ENCODE measurements at regions not wholly inside any gene's neighbourhood (a gene's known extent, or its start where the extent isn't known, plus 50 kb on each side); places are given as distances from the start of the nearest gene placed in this dataset.
"Not testable (repeated sequence)": the region's sequence is repeated elsewhere in the genome, so short reads cannot be mapped to it uniquely, and the experiment has no call there.

DNA sequence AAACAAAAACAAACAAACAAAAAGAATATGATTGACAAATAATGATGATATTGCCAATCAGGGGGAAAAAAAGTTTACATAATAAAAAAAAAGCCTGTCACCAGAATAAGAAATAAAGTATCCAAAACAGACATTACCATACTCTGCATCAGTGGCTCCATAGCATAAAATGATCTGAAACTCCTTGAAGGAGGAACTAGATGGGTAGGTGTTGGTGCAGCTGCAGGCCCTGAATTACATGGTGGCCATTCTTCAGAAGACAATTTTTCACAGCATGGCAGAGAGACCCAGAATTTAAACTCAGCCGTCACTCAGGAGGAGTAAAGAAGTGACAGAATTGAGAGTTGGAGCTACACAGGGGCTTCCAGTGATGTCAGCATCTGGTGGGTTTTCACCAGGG lies 60.2 kb downstream of the GLUL start:
- in situ Hi-C loops (cut with HindIII; ENCODE audit: low pct_unique_long_range_greater_than_20kb, low sequenced_read_pairs), result no loop called here
- no peak for DNase-seq (ENCODE audit: low read depth)

DNA sequence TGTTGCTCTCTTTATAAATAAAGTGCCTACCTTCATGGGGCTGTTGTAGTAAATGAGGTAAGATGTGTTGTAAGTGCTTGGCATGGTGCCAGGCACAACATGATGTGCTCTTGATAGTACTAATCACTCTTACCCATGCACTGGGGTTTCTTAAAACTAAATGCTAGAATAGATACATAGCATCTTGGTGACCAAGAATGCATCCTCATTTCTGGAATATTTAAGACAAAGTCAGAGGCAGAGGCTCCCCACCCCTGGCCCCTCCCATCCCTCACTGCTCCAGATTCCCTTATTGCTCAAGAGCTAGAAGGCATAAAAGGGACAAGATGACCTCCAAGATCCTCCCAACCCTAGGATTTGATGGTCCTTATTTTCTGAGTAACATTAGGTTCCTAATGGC lies 61.3 kb downstream of the GLUL start:
- DNase-seq (ENCODE audit: low read depth), result no peak
- in situ Hi-C loops (cut with HindIII; ENCODE audit: low pct_unique_long_range_greater_than_20kb, low sequenced_read_pairs), result no loop called here

DNA sequence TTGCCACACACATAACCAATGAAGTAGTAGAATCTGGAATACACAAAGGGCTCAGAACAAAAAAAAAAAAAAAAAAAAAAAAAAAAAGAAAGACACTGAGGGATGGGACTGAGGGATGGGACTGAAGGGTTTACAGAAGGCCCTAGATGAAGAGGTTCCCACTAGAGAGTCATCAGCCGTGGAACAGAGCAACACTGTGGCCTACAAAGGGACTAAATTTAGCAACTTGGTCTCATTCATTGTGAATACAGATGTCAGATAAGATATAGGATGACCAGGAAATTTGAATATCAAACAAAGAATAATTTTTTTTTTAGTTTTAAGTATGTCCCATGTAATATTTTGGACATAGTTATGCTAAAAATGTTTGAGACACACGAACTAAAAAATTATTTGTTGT lies 62.1 kb downstream of the GLUL start:
- in situ Hi-C loops (cut with HindIII; ENCODE audit: low pct_unique_long_range_greater_than_20kb, low sequenced_read_pairs), result no loop called here

DNA sequence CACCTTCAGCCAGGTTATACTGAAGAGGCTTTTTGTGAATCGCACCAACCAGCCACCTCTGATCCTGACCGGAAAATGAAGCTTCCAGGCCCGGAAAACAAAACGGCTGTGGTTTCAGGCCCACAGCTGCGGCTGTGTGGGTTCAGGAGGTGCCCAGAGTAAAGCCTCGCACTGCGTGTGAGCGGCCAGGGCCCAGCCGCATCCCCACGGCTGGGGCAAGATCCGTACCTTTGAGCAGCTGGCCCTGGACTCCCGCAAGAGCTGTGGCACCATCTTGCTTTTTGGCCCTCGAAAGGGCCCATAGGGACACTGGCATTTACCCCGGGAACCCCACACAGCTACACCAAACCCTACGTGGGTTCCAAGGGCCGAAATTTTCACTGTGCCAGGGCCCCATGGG lies 63.0 kb downstream of the GLUL start:
- DNase-seq (ENCODE audit: low read depth), result no peak
- in situ Hi-C loops (cut with HindIII; ENCODE audit: low pct_unique_long_range_greater_than_20kb, low sequenced_read_pairs), result no loop called here

More for the DNA sequence above, 62.1 kb downstream of the GLUL start:
- no peak for DNase-seq (ENCODE audit: low read depth)

DNA sequence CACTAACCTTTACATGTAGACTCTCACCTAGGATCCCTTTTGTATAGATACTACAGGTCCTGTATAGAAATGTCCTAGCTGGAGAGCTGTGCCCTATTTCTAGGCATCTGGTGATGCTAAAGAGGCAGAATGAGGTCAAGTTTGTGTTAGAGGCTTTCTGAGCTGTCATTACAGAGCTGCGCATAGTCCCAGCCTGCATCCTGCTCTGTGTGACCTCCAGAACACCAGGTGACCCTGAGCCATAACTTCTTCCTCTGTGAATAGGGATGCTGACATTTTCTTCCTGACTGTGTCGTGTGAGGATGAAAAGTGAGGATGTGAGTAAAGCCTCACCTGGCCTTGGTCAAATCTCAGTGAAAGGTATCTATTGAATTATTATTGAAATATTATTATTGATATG lies 66.3 kb downstream of the GLUL start:
- in situ Hi-C loops (cut with HindIII; ENCODE audit: low pct_unique_long_range_greater_than_20kb, low sequenced_read_pairs), result no loop called here
- no peak for DNase-seq (ENCODE audit: low read depth)

DNA sequence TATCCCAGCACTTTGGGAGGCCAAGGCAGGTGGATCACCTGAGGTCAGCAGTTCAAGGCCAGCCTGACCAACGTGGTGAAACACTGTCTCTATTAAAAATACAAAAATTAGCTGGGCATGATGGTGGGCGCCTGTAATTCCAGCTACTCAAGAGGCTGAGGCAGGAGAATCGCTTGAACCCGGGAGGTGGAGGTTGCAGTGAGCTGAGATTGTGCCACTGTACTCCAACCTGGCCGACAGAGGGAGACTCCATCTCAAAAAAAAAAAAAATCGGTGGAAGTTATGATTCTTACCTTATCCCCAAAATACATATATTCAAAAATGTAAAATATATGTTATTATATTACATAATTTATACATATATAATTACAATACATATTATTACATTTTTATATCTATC lies 70.1 kb downstream of the GLUL start:
- in situ Hi-C loops (cut with HindIII; ENCODE audit: low pct_unique_long_range_greater_than_20kb, low sequenced_read_pairs), result not testable (repeated sequence)

DNA sequence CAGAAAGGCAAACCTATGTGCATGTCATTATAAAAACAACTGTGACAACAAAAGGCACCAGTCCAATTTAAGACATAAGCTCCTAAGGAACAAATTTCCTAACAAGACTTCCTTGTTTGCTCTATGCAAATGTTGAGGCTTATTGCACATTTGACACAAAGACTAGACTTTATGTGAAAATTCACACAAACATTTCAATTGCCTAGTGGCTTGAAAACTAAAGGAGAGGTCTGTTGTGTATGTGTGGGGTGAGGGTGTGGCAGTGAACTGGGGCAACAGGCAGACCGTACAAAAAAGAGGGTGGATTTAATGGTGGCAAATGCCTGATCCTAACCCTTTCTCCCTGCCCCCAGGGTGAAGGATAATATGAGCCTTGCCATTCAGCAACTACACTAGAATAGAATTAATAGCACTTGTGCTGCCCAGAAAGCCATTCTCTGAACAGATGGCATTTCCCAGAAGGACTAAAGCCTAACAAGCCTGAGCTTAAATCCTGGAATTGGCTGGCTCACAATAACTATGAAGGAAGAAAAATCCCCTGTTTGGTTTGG lies 73.9 kb downstream of the GLUL start:
- no peak for DNase-seq (ENCODE audit: low read depth)
- in situ Hi-C loops (cut with HindIII; ENCODE audit: low pct_unique_long_range_greater_than_20kb, low sequenced_read_pairs), result no loop called here

More for the DNA sequence above, 70.1 kb downstream of the GLUL start:
- DNase-seq (ENCODE audit: low read depth), result not testable (repeated sequence)

DNA sequence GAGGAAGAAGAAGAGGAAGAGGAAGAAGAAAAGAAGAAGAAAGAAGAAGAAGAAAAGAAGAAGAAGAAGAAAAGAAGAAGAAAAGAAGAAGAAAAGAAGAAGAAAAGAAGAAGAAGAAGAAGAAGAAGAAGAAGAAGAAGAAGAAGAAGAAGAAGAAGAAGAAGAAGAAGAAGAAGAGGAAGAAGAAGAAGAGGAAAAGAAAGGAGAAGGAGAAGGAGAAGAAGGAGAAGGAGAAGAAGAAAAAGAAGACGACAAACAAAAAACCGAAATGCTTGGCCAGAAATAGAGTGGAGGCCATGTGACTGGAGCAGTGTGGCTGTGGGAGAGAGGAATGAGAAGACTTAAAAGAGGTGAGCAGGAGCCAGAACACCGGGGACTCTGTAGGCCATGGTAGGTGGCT lies 75.1 kb downstream of the GLUL start:
- in situ Hi-C loops (cut with HindIII; ENCODE audit: low pct_unique_long_range_greater_than_20kb, low sequenced_read_pairs); DNase-seq (ENCODE audit: low read depth): not testable (repeated sequence)

DNA sequence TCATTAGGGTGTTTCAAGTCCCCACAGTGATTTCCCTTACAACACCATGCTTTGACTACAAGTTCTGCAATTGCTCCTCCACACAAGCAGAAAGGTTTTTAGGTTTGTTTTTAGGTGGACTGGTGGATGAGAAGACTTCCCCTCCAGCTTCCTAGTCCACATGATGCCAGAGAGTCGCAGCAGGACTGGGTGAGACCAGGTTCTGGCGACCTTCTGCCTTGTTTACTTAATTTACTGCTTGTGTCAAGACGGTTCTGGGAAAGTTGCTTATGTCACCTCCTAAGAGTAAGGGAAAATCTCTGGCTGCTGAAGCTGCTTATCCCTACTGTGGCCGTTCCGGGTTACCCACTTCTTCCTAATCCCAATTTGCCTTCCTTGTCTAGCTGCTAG lies 76.4 kb downstream of the GLUL start:
- in situ Hi-C loops (cut with HindIII; ENCODE audit: low pct_unique_long_range_greater_than_20kb, low sequenced_read_pairs), result no loop called here

DNA sequence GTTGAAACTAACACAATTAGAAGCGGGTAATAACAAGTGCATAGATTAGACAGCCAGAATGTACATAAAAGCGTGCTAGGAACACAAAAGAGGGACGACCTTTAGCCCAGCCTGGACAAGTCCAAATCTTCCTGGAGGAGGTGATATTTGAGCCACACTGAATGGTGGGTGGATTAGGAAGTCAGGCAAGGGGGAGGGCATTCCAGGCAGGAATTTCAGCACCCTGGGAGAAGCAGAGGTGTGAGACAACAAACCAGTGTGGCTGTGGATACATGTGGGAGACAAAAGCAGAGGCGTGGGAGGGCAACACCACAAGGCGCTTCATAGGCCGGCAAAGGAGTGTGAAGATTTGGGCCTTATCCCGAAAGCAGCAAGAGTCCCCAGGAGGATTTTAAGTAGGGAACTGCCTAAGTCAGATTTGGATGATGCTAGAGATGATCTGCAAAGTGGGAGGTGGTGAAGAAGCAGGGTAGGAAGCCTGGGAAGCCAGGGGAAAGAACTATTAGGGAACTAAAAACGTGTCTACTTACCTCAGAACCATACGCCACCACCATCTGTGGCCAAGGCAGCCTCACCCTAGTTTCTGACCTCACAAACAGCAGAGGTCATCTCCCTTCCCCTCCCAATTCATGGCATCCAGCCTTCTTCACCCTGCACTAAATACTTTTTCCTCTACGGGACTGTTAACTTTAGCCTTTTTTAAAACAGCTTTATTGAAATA lies 81.8 kb downstream of the GLUL start:
- no peak for DNase-seq (ENCODE audit: low read depth)
- in situ Hi-C loops (cut with HindIII; ENCODE audit: low pct_unique_long_range_greater_than_20kb, low sequenced_read_pairs), result no loop called here

More for the DNA sequence above, 76.4 kb downstream of the GLUL start:
- DNase-seq (ENCODE audit: low read depth), result no peak

DNA sequence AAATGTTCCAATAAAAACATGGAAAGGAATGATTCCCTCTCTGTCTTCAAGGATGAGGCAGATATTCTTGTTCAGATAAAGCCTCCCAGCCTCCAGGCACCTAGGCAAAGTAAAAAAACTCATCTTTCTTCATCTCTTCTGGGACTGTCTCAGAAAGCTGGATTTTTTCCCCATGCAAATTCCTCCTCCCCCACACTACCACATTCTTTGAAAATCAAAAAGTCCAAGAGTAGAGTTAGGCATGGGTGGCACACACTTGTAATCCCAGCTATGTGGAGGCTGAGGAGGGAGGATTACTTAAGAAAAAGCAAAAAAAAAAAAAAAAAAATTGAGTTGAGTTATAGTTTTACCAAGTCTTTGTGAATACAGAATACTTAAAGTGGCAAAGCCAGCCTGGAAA lies 82.8 kb downstream of the GLUL start:
- in situ Hi-C loops (cut with HindIII; ENCODE audit: low pct_unique_long_range_greater_than_20kb, low sequenced_read_pairs), result no loop called here

DNA sequence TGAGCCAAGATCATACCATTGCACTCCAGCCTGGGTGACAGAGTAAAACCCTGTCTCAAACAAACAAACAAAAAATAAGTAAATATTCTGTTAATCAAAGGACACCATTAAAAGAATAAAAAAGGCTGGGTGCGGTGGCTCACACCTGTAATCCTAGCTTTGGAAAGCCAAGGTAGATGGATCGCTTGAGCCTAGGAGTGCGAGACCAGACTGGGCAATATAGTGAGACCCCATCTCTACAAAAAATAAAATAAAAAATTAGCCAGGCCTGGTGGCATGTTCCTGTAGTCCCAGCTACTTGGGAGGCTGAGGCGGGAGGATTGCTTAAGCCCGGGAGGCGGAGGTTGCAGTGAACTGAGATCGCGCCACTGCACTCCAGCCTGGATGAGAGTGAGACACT lies 84.1 kb downstream of the GLUL start:
- in situ Hi-C loops (cut with HindIII; ENCODE audit: low pct_unique_long_range_greater_than_20kb, low sequenced_read_pairs); DNase-seq (ENCODE audit: low read depth): not testable (repeated sequence)

More for the DNA sequence above, 82.8 kb downstream of the GLUL start:
- DNase-seq (ENCODE audit: low read depth), result no peak

DNA sequence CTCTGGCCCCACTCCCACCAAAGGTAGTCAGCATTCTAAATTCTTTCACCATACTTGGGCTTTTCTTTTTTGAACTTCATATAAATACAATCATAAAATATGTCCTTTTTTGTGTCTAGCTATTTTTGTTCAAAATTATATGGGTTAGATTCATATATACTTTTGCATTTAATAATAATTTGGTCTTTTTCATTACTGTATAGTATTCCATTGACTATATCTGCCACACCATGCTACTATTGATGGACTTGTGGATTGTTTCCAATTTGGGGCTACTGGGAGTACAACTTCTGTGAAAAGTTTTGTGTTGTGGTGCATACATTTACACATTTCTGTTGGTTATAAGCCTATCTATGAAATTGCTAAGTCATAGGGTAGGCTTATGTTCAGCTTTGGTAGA lies 85.7 kb downstream of the GLUL start:
- DNase-seq (ENCODE audit: low read depth), result no peak
- in situ Hi-C loops (cut with HindIII; ENCODE audit: low pct_unique_long_range_greater_than_20kb, low sequenced_read_pairs), result no loop called here

DNA sequence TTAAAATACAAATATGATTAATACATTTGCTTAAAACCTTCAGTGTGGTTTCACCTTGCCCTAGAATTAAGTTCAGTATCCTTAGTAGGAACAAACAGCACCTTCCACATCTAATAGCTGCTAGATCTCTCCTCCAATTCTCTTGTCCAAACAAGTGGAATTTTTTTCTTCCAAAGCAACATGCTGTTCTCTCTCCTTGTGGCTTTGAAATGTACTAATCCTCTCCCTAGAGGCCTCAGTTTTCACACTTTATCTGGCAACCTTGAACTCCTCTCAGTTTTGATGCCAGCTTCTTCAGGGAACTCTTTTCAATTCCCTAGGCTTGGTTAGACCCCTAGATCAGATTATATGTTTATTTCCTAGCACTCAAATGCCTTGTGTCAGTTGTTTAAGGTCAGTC lies 87.0 kb downstream of the GLUL start:
- in situ Hi-C loops (cut with HindIII; ENCODE audit: low pct_unique_long_range_greater_than_20kb, low sequenced_read_pairs), result no loop called here
- DNase-seq (ENCODE audit: low read depth), result no peak

DNA sequence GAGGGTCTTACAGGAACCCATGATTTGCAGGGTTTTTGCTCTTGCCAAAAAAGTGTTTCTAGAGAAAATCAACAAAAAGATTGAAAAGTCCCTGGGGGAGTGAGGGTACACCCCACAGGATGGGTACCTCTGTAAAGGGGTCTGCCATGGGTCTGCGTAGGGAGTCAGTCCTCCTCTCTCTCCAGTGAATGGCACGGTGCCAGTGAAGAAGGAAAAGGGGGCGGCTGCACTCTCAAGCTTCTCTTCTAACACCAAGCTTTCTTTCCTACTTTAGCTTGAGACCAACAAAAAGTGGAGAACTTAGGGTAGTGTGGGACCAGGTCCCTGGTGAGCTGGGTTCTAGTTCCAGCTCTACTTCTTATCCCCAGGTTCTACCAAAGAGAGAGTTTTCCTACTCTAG lies 87.4 kb downstream of the GLUL start:
- DNase-seq (ENCODE audit: low read depth), result no peak
- in situ Hi-C loops (cut with HindIII; ENCODE audit: low pct_unique_long_range_greater_than_20kb, low sequenced_read_pairs), result no loop called here

DNA sequence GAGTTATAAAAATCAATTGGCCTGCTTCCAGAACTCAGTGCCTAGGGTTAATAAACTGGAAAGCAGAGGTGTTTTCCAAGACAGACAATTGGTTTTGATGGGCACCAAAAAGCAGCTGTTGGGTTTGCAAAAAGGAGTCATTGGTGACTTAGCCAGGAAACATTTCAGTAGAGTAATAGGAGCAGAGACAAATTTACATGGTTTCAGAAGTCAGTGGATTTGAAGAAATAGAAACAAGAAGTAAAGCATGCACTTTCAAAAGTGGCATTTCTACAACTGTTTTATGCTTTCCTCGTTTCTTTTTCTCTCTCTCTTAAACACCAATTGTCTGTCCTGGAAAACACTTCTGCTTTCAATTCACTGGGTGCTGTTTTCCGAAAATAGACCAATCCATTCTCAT lies 87.8 kb downstream of the GLUL start:
- DNase-seq (ENCODE audit: low read depth), result no peak
- in situ Hi-C loops (cut with HindIII; ENCODE audit: low pct_unique_long_range_greater_than_20kb, low sequenced_read_pairs), result no loop called here

DNA sequence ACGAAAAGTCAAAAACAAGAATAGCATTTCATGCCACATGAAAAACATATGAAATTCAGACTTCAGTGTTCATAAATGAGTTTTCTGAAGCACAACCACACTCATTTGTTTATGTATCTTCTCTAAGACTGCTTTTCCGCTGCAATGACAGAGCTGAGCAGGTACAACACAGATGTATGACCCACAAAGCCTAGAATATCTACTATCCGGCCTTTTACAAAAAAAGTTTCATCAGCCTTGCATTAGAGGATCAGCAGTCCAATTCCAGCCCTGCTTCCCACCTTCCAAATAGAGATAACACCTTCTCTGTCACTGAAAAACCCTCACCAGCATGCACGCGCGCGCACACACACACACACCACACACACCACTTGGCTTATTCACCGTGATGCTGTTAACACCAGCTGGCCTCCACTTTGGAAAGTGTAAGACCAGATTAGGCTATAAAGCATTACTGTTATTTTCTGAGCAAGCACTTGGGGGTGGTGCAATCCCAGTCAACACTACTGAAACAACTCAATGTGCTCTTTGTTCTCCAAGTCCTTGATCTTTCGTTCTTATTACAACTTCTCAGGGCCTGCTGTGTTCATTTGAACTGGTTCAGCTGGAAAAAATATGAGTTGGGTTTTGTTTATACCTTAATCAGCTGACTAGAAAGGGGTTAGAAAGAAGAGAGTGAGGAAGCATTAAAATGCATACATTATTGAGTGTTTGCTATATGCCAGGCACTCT lies 90.0 kb downstream of the GLUL start:
- DNase-seq (ENCODE audit: low read depth), result no peak
- in situ Hi-C loops (cut with HindIII; ENCODE audit: low pct_unique_long_range_greater_than_20kb, low sequenced_read_pairs), result no loop called here

DNA sequence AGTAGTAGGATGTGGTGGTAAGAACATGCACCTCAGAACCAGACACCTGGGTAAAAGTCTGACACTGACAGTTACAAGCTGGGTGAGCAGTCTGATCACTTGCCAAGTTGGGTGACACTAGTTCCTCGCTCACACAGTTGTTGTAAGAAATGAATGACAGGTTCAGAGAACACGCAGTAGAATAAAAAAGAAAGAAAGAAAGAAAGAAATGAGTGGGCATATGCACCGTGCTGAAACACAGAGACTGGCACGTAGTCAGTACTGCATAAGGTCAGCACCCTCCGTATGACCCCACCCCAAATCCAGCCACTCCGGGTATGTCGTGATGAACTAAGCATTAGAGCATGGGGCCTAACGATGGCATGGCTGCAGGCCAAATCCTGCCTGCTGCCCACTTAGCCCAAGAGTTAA lies 90.6 kb downstream of the GLUL start:
- in situ Hi-C loops (cut with HindIII; ENCODE audit: low pct_unique_long_range_greater_than_20kb, low sequenced_read_pairs), result no loop called here
- DNase-seq (ENCODE audit: low read depth), result no peak

DNA sequence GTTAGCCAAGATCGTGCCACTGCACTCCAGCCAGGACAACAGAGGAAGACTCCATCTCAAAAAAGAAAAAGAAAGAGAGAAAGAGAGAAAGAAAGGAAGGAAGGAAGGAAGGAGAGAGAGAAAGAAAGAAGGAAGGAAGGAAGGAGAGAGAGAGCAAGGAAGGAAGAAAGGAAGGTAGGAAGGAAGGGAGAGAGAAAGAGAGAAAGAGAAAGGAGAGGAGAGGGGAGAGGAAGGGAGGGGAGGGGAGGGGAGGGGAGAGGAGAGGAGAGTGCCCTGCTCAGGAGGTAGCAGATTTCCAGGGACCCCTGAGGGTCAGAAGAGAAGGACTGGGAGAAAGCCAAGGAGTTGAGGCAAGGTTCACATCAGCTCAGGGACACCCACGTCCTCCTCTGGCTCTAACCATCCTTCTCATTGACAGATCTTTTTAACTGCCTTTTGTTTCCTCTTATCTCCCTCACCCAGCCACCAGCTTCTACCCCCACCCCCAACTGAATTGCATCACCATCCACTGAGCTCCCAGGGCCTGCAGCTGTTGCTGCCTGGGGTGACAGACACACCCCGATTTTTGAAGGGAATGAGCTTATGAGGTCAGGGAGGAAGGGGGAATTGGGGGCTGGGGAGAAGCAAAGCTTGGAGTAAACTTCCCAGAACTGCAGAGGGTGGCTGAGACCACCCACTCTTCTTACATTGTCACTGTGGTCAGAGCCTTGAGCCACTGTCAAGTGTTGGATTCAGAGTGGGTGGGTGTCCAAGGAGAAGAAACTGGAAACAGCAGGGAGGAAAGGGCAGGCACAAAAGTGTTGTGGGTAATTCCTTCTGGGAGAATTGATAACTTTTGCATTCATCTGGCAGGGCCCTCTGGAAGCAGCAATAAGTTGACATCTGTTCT lies 91.6 kb downstream of the GLUL start:
- no peak for DNase-seq (ENCODE audit: low read depth)
- in situ Hi-C loops (cut with HindIII; ENCODE audit: low pct_unique_long_range_greater_than_20kb, low sequenced_read_pairs), result no loop called here

All from Caki2 (cell line).